Kidney (tissue), 13 donors: ENCODE measurements at regions not wholly inside any gene's neighbourhood (a gene's known extent, or its start where the extent isn't known, plus 50 kb on each side); places are given as distances from the start of the nearest gene placed in this dataset.

Experiments
- DNase-seq, 5 donors: peaks; one replicate each; pipeline ENCODE4 v3.0.0-alpha.2; 2013 to 2020
- FAIRE-seq: peaks from 2 replicates; lab custom pipeline; 2012; peaks lifted over from hg19 to GRCh38; lab: Jason Lieb, UNC
- H3K27ac ChIP-seq, 2 donors: one replicate each; pipeline ENCODE4 v1.7.0; 2013; ENCODE audit warnings: low read depth in 2 of 2, low read length in 2 of 2, inconsistent platforms in 1 of 2
- H3K27me3 ChIP-seq: one replicate; pipeline ENCODE4 v1.7.1; 2013; ENCODE audit warnings: low read length, inconsistent platforms; ENCODE audit not compliant: control insufficient read depth, insufficient read depth
- H3K36me3 ChIP-seq, 3 donors: one replicate each; pipeline versions ENCODE4 v1.7.0 to v1.7.1; 2013; ENCODE audit warnings: low read length in 3 of 3, control low read depth in 1 of 3, inconsistent platforms in 1 of 3; ENCODE audit not compliant: insufficient read depth in 3 of 3, control insufficient read depth in 2 of 3
- H3K4me1 ChIP-seq, 3 donors: one replicate each; pipeline versions ENCODE4 v1.7.0 to v1.7.1; 2013; ENCODE audit warnings: low read length in 3 of 3, inconsistent platforms in 1 of 3, low read depth in 1 of 3; ENCODE audit not compliant: control insufficient read depth in 2 of 3, insufficient read depth in 2 of 3
- H3K4me3 ChIP-seq, 3 donors: one replicate each; pipeline versions ENCODE4 v1.7.0 to v1.8.1; 2013; ENCODE audit warnings: low read length in 3 of 3, control low read depth in 1 of 3, inconsistent platforms in 1 of 3
- H3K9ac ChIP-seq, 3 donors: one replicate each; pipeline versions ENCODE4 v1.7.0 to v1.7.1; 2013; ENCODE audit warnings: low read length in 3 of 3, control low read depth in 1 of 3, inconsistent platforms in 1 of 3
- H3K9me3 ChIP-seq, 3 donors: one replicate each; pipeline versions ENCODE4 v1.7.0 to v1.7.1; 2013; ENCODE audit warnings: low read length in 3 of 3, control low read depth in 1 of 3, inconsistent platforms in 1 of 3; ENCODE audit not compliant: control insufficient read depth in 2 of 3, insufficient read depth in 1 of 3
- CTCF ChIP-seq: IDR thresholded peaks from 3 replicates; pipeline ENCODE4 v1.5.1; 2012; ENCODE audit warnings: mild to moderate bottlenecking, moderate library complexity, borderline replicate concordance; ENCODE audit not compliant: insufficient read depth; ENCODE audit errors: extremely low read depth
- intact Hi-C: fragments of 100-400 bp; cut with DNase I; formaldehyde crosslinking; loops from one replicate; pipeline ENCODE4 v1.11.1; 2022
- donor health status: control.
- donor health status: control.
- donor health status: control.
- donor health status: control.
- donor health status: control.
- donor health status: DM: yes; HTN: yes; CAD: no.
- donor health status: Normal renal cell carcinoma (clear cell type).

DNA sequence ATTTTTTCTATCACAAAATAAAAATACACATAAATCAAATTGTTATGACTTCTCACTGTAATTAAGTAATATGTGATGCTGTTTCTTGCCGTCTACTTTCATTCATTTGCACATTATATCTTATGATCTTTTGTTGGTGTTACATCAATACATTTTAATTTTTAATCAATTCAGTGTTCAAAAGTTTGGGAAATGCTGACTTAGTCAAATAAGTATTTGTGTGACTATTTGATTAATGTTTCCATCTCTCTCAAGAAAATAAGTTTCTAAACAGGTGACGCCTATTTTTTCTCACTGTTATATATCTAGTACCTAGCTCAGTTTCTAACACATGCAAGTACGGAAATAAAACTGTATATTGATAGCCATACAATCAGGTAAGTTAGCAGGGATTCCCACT is 329.5 kb upstream of the KIRREL3 start:
- no peak for DNase-seq
- FAIRE-seq, result no peak
- Histone ChIP-seq H3K27me3 (no peaks in the 10 kb centered on the region), H3K27ac (no peak overlapping the region), H3K36me3 (no peaks in the 10 kb centered on the region), H3K4me3 (no peak overlapping the region), H3K4me1 (no peaks in the 10 kb centered on the region), H3K9me3 (no peaks in the 10 kb centered on the region), H3K9ac (no peak overlapping the region)
- intact Hi-C loops, result no loop called here
- TF ChIP-seq CTCF, result no peak

DNA sequence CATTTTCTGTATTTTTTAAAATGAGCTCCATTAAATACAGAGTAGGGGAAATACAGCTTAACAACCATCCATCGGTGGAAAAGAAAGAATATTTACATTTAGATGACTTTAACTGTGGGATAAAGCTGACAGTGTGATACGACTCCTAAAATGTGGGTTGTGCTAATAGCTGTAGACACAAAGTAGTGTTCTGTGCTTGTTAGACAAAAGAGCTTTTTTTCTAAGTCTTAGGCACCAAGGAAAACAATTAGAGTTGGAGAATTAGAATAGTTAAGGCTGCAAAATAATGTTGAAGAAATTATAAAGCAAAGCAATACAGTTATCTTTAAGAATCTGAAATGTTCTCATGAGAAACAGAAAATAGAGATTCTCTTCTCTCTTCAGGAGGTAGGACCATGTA is 307.7 kb upstream of the KIRREL3 start:
- no peak for TF ChIP-seq CTCF
- intact Hi-C loops, result no loop called here
- Histone ChIP-seq H3K9me3 (no peaks in the 10 kb centered on the region), H3K27ac (no peak overlapping the region), H3K9ac (no peak overlapping the region), H3K4me3 (no peak overlapping the region), H3K36me3 (no peaks in the 10 kb centered on the region), H3K27me3 (no peaks in the 10 kb centered on the region), H3K4me1 (no peaks in the 10 kb centered on the region)
- FAIRE-seq (no peak), DNase-seq (no peak)

- no peaks in the 10 kb centered on the region for H3K36me3 ChIP-seq
- intact Hi-C loops, result no loop called here
- H3K9ac ChIP-seq, result no peak overlapping the region
- TF ChIP-seq CTCF, result no peak
- H3K27ac ChIP-seq, result no peak overlapping the region
- FAIRE-seq, result no peak
- no peaks in the 10 kb centered on the region for H3K4me1 ChIP-seq
- DNase-seq, result no peak
- no peaks in the 10 kb centered on the region for H3K27me3 ChIP-seq
- no peak overlapping the region for H3K4me3 ChIP-seq
- no peaks in the 10 kb centered on the region for H3K9me3 ChIP-seq
Observed at GRCh38 chr11:127307700-127308099, 307.1 kb upstream of the KIRREL3 start.

DNA sequence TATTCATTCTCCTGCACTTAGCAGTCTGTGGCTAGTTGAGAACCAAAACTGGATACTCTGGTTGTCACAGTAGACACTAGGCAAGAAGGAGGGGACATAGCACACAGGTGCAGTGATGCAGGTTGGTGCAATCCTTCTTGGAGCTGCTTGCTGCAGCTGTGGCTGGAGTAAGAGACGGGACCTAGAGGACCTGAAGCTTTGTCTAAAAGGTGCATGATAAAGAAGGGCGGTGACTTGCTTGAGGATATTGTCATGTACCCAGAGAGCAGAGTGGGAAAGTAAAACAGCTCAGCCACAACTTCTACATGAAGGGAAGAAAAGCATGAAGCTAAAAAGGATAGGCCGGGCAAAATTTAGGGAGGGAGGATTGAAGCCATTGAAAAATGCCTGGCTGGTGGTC is 304.1 kb upstream of the KIRREL3 start:
- DNase-seq (no peak), FAIRE-seq (no peak)
- Histone ChIP-seq H3K27me3 (no peaks in the 10 kb centered on the region), H3K9me3 (no peaks in the 10 kb centered on the region), H3K4me1 (no peaks in the 10 kb centered on the region), H3K9ac (no peak overlapping the region), H3K27ac (no peak overlapping the region), H3K36me3 (no peaks in the 10 kb centered on the region), H3K4me3 (no peak overlapping the region)
- no peak for TF ChIP-seq CTCF
- intact Hi-C loops, result no loop called here
